ENCODE measurements at regions not wholly inside any gene's neighbourhood (a gene's known extent, or its start where the extent isn't known, plus 50 kb on each side); places are given as distances from the start of the nearest gene placed in this dataset.

DNA sequence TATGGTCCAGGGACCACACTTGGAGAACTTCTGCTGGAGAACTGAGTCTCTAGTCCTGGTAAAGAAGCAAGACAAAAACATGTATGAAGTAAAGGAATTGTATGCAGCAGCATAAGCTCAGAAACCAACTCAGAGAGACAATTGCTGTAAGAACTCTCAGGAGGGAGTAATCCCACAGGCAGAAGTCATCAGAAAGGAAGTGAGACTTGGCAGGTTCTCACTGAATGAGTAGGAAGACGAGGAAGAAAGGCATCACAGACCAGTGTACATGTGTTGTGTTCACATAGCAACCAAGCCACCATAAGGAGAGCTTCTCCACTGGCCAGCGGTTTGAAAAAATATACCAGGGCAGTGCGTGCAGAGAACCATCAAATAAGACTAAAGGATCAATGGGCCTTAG, 57.9 kb upstream of the FST start:
- DNase-seq: no peak

DNA sequence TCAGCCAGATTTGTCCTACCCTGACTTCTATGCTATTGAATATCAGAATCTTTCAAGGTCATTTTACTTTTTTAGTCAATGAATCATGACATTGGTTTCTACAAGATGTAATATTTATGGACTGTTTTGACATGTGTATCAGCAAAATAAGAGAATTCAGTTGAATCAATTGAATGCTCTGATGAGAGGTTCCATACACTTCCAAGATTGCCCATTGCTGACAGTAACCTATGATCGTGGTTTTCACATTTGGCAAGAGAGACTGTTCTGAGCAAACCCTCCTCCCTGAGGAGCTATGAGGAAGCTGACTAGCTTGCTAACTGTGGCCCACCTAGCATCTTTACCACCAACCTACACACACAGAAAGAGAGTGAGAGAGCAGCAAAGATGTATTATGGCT, 56.7 kb upstream of the FST start:
- no peak for DNase-seq

DNA sequence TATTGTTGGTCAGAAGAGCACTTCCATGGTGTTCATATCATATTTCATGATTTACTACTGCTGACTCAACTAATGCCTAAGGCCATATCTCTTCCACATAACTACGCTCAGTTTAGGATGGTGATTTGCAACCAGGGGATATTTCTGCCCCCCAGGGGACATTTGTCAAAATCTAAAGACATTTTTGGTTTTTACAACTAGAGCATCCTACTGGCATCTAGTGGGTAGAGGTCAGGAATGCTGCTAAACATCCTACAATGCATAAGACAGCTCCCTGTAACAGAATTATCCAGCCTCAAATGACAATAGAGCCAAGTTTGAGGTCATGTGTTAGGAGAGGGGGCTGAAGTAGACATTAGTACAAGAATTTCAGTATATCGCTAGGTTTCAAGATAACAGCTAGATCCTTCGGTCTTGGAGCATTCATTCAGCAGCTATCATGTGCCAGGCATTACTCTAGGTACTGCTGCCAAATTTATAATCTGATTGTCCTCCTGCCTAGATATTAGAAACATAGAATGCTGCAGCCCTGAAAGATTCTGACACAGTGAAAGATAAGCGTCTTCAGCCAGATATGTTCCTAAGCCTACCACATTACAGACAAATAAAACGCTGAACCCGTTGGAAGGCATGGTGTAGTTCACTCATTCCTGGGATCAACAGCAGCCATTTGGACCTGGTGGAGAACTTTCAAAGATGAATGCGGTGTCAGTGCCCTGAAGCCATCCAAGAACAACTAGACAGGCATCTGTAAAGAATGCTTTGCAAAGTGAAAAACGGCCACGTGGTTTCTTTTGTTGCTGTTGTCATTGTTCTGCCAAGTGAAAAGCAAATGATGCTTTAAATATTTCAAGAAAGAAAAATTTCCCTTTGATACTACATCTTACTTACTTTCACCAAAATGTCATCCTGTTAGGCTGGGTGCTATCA, 55.5 kb upstream of the FST start:
- no peak for DNase-seq

- DNase-seq: peak; percentile 5
These were observed 54.5 kb upstream of the FST start for GRCh38 chr5:53425687-53426511.

DNA sequence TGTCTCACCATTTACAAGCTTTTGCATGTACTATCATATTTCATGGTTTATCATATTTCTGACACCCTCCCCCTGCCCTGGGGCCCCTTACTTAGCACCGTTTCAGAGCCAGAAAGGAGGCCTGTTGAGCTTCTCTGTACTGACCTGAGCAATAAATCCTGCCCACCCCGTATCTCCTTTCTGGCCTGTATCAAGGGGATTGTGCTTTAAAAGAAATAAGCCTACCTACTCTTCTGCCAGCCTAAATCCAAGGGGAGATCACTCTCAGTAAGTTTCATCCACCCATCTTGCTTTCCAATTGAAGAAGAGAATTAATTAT, 54.0 kb upstream of the FST start:
- DNase-seq: no peak

- no peak for DNase-seq
These were observed 53.6 kb upstream of the FST start for GRCh38 chr5:53426878-53427277.

GRCh38 chr5:53427965-53428364, 52.5 kb upstream of the FST start:
- DNase-seq: no peak

DNA sequence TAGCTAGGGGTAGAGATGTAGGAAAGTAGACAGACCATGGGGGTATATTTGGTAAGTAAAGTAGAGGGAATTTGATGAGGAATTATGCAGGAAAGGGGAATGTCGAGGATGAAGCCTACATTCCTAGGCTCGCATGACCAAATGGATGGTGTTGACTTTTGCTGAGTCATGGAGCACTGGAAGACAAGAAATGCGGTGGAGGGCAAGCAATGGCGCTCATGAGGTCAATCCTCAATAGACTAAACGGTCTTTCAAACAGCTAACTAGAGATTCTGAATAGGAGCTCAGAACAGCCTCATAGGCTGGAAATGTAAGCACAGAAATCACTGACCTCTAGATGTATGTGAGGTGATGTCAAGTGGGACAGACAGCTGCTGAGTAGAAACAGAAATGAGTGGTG, 50.7 kb upstream of the FST start:
- DNase-seq: no peak

DNA sequence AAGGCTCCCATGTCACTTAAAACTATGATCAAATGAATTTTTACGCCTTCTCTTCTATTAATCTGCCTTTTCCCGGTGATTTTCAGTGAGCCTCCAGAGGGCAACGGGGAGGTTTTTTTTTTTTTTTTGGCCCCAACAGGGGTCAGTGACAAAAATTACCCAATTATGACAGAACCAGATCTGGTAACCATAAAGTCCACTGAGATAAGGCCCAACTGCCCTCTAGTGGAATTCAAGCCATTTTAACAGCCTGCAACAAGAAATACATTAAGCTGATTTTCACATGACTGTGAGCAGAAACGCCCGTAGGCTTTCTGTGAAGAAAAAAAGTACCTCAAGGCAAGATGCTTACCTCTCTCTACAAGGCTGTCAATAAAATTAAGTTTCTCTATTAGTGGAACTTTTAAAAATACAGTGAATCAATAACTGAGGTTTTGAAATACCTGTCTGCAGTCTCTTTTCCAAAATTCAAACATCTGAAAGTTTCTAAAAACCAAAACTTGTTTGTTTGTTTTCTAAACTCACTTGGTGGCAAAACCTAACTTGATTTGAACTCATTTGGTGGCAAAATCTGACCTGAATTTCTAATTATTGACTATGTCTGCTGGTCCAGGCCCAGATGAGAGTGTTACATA, 49.7 kb upstream of the FST start:
- no peak for DNase-seq

All from NCI-H1436 treated with DMSO at 0.1 percent for 48 hours (cell line).